Peyer's patch (tissue), 4 donors: ENCODE measurements at regions not wholly inside any gene's neighbourhood (a gene's known extent, or its start where the extent isn't known, plus 50 kb on each side); places are given as distances from the start of the nearest gene placed in this dataset.
"Not testable (repeated sequence)": the region's sequence is repeated elsewhere in the genome, so short reads cannot be mapped to it uniquely, and the experiment has no call there.

Source experiments
- DNase-seq, 3 donors: peaks; one replicate each; pipeline ENCODE4 v3.0.0-alpha.2; 2017 to 2019
- H3K27ac ChIP-seq, 4 donors: fragments of 200-600 bp; sonication (generic); one replicate each; pipeline ENCODE4 v1.5.1; 2016 to 2019
- H3K27me3 ChIP-seq, 2 donors: fragments of 200-600 bp; sonication (generic); one replicate each; pipeline ENCODE4 v1.5.1; 2019
- H3K36me3 ChIP-seq, 3 donors: fragments of 200-600 bp; sonication (generic); one replicate each; pipeline ENCODE4 v1.5.1; 2016 to 2019
- H3K4me1 ChIP-seq, 4 donors: fragments of 200-600 bp; sonication (generic); one replicate each; pipeline ENCODE4 v1.5.1; 2016 to 2019
- H3K4me3 ChIP-seq, 4 donors: fragments of 200-600 bp; sonication (generic); 1 replicate in 3 of 4; 2 replicates in 1 of 4; pipeline ENCODE4 v1.5.1; 2016 to 2019; ENCODE audit warnings: mild to moderate bottlenecking in 1 of 4
- H3K9me3 ChIP-seq, 4 donors: fragments of 200-600 bp; sonication (generic); one replicate each; pipeline ENCODE4 v1.5.1; 2016 to 2019; ENCODE audit warnings: mild to moderate bottlenecking in 1 of 4
- POLR2A ChIP-seq, 2 donors: fragments of 450-650 bp; IDR thresholded peaks; one replicate each; pipeline ENCODE4 v1.5.1; 2017; ENCODE audit warnings: antibody characterized with exemption in 2 of 2, mild to moderate bottlenecking in 2 of 2, moderate library complexity in 2 of 2
- TF ChIP-seq, protein P1 (sequence below), 6 experiments: fragments of 450-650 bp in 4 of 6; fragments of 200-600 bp in 2 of 6; sonication (generic) in 1 of 6; IDR thresholded peaks; one replicate each; pipeline ENCODE4 v1.5.1; 2017 to 2019; ENCODE audit warnings: antibody characterized with exemption in 6 of 6, mild to moderate bottlenecking in 3 of 6, moderate library complexity in 1 of 6

DNA sequence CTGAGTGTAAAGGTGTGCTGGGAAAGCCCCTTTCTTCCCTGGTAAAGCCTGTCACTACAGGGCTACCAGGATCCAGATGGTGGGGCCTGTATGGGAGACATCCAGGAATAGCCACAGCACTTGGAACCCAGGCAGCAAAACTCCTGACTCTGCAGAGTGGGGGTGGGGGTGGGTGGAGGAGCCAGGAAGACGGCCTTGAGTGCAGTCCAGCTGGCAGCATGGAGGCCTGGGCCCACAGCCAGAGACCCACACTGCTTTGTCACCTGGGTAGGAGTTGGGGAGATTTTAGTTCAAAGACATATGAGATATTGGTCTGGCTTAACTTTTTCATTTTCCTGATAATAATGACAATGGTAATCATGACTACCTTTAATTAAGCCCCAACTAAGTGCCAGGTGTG is 116.7 kb upstream of the MRPS22 start:
- Histone ChIP-seq H3K27me3 (no peaks in the 10 kb centered on the region), H3K36me3 (no peaks in the 10 kb centered on the region), H3K27ac (no peak overlapping the region), H3K4me1 (no peaks in the 10 kb centered on the region), H3K9me3 (no peaks in the 10 kb centered on the region), H3K4me3 (no peak overlapping the region)
- no peak for TF ChIP-seq POLR2A (IDR thresholded peaks at IDR 0.05)
- TF ChIP-seq, protein P1, sequence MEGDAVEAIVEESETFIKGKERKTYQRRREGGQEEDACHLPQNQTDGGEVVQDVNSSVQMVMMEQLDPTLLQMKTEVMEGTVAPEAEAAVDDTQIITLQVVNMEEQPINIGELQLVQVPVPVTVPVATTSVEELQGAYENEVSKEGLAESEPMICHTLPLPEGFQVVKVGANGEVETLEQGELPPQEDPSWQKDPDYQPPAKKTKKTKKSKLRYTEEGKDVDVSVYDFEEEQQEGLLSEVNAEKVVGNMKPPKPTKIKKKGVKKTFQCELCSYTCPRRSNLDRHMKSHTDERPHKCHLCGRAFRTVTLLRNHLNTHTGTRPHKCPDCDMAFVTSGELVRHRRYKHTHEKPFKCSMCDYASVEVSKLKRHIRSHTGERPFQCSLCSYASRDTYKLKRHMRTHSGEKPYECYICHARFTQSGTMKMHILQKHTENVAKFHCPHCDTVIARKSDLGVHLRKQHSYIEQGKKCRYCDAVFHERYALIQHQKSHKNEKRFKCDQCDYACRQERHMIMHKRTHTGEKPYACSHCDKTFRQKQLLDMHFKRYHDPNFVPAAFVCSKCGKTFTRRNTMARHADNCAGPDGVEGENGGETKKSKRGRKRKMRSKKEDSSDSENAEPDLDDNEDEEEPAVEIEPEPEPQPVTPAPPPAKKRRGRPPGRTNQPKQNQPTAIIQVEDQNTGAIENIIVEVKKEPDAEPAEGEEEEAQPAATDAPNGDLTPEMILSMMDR (IDR thresholded peaks at IDR 0.05) = no peak
- DNase-seq = no peak

DNA sequence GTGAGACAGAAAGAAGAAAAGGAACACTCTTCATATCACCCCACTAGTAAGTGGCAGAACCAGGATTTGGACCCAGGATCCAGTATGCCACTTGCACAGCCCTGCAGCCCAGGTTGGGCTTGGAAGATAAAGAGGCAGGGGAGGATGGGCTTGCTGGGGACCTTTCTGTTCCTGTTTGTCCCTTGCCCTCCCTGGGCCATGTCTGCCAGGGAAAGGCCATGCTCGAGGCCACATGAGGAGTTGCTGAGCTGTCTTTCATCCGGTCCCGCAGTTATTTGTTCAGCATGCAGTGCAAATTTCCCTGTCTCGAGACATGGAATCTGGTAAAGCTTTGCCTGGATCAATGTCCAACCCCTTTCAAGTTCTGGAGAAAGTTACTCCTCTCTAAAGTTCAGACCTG is 116.0 kb upstream of the MRPS22 start:
- H3K36me3 ChIP-seq = no peaks in the 10 kb centered on the region
- TF ChIP-seq, protein P1 (IDR thresholded peaks at IDR 0.05) = no peak
- TF ChIP-seq POLR2A (IDR thresholded peaks at IDR 0.05) = no peak
- no peak overlapping the region for H3K4me3 ChIP-seq
- H3K4me1 ChIP-seq = no peaks in the 10 kb centered on the region
- no peak for DNase-seq
- no peak overlapping the region for H3K27ac ChIP-seq
- H3K27me3 ChIP-seq = no peaks in the 10 kb centered on the region
- no peaks in the 10 kb centered on the region for H3K9me3 ChIP-seq

DNA sequence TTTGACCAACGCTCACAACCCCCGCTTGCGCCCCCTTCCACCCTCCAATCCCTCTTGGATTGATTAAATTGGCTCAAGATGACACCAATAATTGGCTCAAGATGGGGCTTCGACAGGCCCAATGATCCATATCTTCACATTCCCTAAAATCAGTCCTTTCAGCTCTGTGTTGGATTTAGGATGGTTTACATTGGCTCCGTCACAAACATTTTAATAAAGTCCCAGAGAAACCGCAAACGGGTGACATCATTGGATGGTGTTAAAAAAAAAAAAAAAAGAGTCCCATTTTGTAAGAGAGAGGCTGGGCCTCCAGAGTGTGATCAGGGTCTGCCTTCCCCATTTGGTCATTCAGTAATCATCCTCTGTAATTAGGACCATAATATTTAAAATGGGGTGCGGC is 113.4 kb upstream of the MRPS22 start:
- Histone ChIP-seq H3K4me3 (no peak overlapping the region), H3K9me3 (no peaks in the 10 kb centered on the region), H3K27ac (no peak overlapping the region), H3K27me3 (no peaks in the 10 kb centered on the region), H3K4me1 (no peaks in the 10 kb centered on the region), H3K36me3 (no peaks in the 10 kb centered on the region)
- DNase-seq = no peak
- TF ChIP-seq, protein P1 (IDR thresholded peaks at IDR 0.05) = no peak
- no peak for TF ChIP-seq POLR2A (IDR thresholded peaks at IDR 0.05)

DNA sequence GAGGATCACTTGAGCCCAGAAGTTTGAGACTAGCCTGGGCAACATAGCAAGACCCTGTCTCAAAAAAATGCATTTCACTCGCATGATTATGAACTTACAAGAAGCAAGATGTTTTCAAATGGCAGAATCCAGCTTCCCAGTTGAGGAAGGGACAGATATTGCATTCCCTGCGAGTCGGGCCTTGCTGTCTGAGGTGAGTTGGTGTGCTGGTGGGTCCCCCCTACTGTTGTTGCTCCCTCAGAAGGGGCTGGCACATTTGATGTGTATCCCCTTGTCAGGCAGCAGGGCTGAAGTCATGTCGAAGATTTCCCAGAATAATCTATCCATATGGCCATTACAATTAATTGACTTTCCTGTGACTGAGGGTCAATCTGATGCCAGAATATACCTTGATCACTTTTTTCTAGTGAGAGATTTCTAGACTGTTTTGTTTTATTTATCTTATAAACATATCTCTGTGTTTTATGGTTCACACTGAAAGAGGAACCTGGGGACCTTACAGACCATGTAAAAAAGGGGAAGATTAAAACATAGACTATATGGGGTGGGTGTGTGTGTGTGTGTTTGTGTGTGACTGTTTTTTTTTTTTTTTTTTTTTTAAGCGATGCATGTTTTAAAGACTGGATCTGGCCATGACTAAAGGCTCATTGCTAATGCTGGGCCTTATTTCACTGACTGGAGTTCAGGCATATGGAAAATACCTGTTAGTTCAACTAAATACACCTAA is 112.1 kb upstream of the MRPS22 start:
- no peak overlapping the region for H3K4me3 ChIP-seq
- no peaks in the 10 kb centered on the region for H3K27me3 ChIP-seq
- TF ChIP-seq, protein P1 (IDR thresholded peaks at IDR 0.05) = no peak
- TF ChIP-seq POLR2A (IDR thresholded peaks at IDR 0.05) = no peak
- no peaks in the 10 kb centered on the region for H3K36me3 ChIP-seq
- no peak overlapping the region for H3K27ac ChIP-seq
- H3K9me3 ChIP-seq = no peaks in the 10 kb centered on the region
- DNase-seq = no peak
- H3K4me1 ChIP-seq = no peaks in the 10 kb centered on the region

DNA sequence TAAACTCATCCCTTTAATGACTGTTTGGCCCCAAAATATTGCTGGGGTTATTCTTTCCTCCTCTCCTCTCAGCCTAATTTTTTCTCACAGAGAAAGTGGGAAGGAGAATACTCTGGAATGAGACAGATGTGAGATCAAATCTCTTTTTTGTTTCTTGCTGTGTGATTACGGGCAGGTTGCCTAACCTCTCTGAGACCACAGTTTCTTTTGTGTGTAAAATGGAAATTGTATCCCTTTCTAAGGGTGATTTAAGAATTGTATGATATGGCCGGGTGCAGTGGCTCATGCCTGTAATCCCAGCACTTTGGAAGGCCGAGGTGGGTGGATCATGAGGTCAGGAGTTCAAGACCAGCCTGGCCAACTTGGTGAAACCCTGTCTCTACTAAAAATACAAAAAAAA is 111.5 kb upstream of the MRPS22 start:
- H3K4me3 ChIP-seq, H3K9me3 ChIP-seq, DNase-seq, H3K36me3 ChIP-seq, H3K27me3 ChIP-seq, H3K27ac ChIP-seq, H3K4me1 ChIP-seq: not testable (repeated sequence)

DNA sequence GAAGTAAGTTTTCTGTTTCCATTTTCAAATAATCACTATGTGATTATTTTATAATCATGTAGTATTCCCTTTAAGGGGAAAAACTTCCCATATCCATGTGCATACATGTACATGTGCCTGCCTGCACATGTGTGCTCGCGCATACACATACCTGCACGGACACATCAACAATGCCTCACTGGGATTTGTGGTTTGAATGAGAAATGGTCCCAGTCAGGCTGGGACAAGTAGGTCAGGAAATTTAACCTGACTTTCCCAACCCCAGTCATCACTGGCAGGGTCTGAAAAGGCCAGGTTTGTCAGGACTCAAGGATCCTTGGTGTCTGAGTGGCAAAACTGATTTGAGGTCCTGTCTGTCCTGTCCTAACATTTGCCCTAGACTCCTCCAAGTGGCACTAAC is 109.3 kb upstream of the MRPS22 start:
- Histone ChIP-seq H3K9me3 (no peaks in the 10 kb centered on the region), H3K4me1 (no peaks in the 10 kb centered on the region)
- TF ChIP-seq, protein P1 (IDR thresholded peaks at IDR 0.05) = no peak
- no peak for TF ChIP-seq POLR2A (IDR thresholded peaks at IDR 0.05)

More for the DNA sequence above, 109.3 kb upstream of the MRPS22 start:
- Histone ChIP-seq H3K4me3 (no peak overlapping the region), H3K27me3 (no peaks in the 10 kb centered on the region), H3K36me3 (no peaks in the 10 kb centered on the region), H3K27ac (no peak overlapping the region)
- DNase-seq = no peak
